ENCODE measurements at regions not wholly inside any gene's neighbourhood (a gene's known extent, or its start where the extent isn't known, plus 50 kb on each side); places are given as distances from the start of the nearest gene placed in this dataset.

- no peaks in the 10 kb centered on the region for H3K79me2 ChIP-seq (ENCODE audit: insufficient read depth, low read length)
- no peak overlapping the region for H4K8ac ChIP-seq (replicated peaks; ENCODE audit: insufficient read length, low read depth, low read length)
- WGBS (ENCODE audit: extremely low coverage, insufficient read length, low lambda C conversion rate), result no CpG with 5 or more reads among the region's 1 CpG
- H2BK12ac ChIP-seq (ENCODE audit: insufficient read length, low read depth, low read length), result no peak overlapping the region
- H3K14ac ChIP-seq (ENCODE audit: insufficient read depth, low read length), result no peak overlapping the region
- H4K91ac ChIP-seq (ENCODE audit: insufficient read length, low read depth, low read length), result no peak overlapping the region
- no peak overlapping the region for H3K9ac ChIP-seq (ENCODE audit: extremely low read depth, insufficient read length, low read length)
- H3K4me2 ChIP-seq (ENCODE audit: insufficient read depth, insufficient read length, low read length), result no peak overlapping the region
- H2BK20ac ChIP-seq (ENCODE audit: low read depth, low read length, poor library complexity, severe bottlenecking), result no peak overlapping the region
- H3K9me3 Mint-ChIP-seq, result no peaks in the 10 kb centered on the region
- H2AK5ac ChIP-seq (ENCODE audit: insufficient read length, low read length), result no peak overlapping the region
- no peaks in the 10 kb centered on the region for H3K4me1 ChIP-seq (ENCODE audit: insufficient read depth, low read length)
- H4K5ac ChIP-seq (ENCODE audit: insufficient read length, low read depth, low read length), result no peak overlapping the region
- H3K27ac Mint-ChIP-seq, result no peak overlapping the region
- H3K27me3 Mint-ChIP-seq (ENCODE audit: low read depth), result no peaks in the 10 kb centered on the region
- H3K4ac ChIP-seq (ENCODE audit: low read depth, low read length), result no peak overlapping the region
- no peak for TF ChIP-seq CTCF (conservative IDR thresholded peaks at IDR 0.05)
- no peaks in the 10 kb centered on the region for H3K23me2 ChIP-seq (ENCODE audit: insufficient read length, low read depth, low read length, poor library complexity, severe bottlenecking)
- H4K20me1 ChIP-seq (ENCODE audit: control insufficient read depth, insufficient read depth, insufficient read length), result no peaks in the 10 kb centered on the region
- no peak overlapping the region for H3K27ac ChIP-seq (ENCODE audit: insufficient read length, low read depth, low read length)
- no peaks in the 10 kb centered on the region for H3K79me1 ChIP-seq (ENCODE audit: insufficient read depth, low read depth, low read length, poor library complexity, severe bottlenecking)
- no peak overlapping the region for H3K56ac ChIP-seq (ENCODE audit: insufficient read length, low read depth, low read length)
- H2AFZ ChIP-seq (ENCODE audit: low read length), result no peak overlapping the region
- no peak overlapping the region for H3T11ph ChIP-seq (ENCODE audit: low read length)
- no peaks in the 10 kb centered on the region for H3K36me3 Mint-ChIP-seq (ENCODE audit: insufficient read depth in 1 of 3, low read depth in 3 of 3)
- no peak overlapping the region for H2BK5ac ChIP-seq (ENCODE audit: insufficient read length, low read length)
- no peak for DNase-seq
- no peaks in the 10 kb centered on the region for H3K4me1 Mint-ChIP-seq
- H3K18ac ChIP-seq (ENCODE audit: insufficient read length, low read depth, low read length), result no peak overlapping the region
- H3K23ac ChIP-seq (ENCODE audit: insufficient read length, low read depth, low read length), result no peak overlapping the region
- no peak overlapping the region for H3K4me3 Mint-ChIP-seq
- no peaks in the 10 kb centered on the region for H3K9me3 ChIP-seq (ENCODE audit: control insufficient read depth, low read depth, low read length)
- no peak overlapping the region for H2BK15ac ChIP-seq (ENCODE audit: low read depth, low read length)
- no peak overlapping the region for H2BK120ac ChIP-seq (ENCODE audit: low read depth, low read length, poor library complexity, severe bottlenecking)
- no peaks in the 10 kb centered on the region for H3K27me3 ChIP-seq (ENCODE audit: insufficient read depth, low read length)
These were observed 642.1 kb downstream of the TLE1 start for GRCh38 chr9:81047280-81047679.

Measured in H9 (cell line).